ENCODE measurements at regions not wholly inside any gene's neighbourhood (a gene's known extent, or its start where the extent isn't known, plus 50 kb on each side); places are given as distances from the start of the nearest gene placed in this dataset.
A peak's percentile ranks its signal among the peaks of the same experiment; 100 is the strongest.
"Not testable (repeated sequence)": the region's sequence is repeated elsewhere in the genome, so short reads cannot be mapped to it uniquely, and the experiment has no call there.

DNA sequence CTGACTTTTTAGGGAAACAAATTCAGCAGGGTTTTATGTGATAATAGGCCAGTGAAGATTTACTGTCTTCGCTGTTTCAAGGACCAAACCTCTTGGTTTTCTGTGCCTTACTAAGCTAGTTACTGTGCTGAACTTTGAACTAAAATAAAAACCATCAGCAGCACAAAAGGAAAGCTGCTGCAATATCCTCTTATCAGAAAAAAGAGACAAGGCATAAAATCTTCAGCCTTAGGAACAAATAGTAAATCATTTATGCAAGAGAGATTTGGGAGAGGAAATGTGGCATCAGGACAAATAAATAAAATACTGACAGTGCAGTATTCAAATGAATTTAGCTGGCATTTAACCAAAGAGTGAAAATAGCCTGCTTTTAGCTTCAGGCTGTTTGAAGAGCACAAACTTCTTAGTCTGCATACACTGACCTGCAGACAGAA lies 64.1 kb upstream of the EHBP1 start:
- DNase-seq (no peak), ATAC-seq (ENCODE audit: insufficient read depth, low read depth) (no peak)
- no peak overlapping the region for H3K27ac ChIP-seq (ENCODE audit: low read length)
- no peaks in the 10 kb centered on the region for H3K4me1 ChIP-seq (ENCODE audit: insufficient read depth, low read length)
- TF ChIP-seq, protein P1, sequence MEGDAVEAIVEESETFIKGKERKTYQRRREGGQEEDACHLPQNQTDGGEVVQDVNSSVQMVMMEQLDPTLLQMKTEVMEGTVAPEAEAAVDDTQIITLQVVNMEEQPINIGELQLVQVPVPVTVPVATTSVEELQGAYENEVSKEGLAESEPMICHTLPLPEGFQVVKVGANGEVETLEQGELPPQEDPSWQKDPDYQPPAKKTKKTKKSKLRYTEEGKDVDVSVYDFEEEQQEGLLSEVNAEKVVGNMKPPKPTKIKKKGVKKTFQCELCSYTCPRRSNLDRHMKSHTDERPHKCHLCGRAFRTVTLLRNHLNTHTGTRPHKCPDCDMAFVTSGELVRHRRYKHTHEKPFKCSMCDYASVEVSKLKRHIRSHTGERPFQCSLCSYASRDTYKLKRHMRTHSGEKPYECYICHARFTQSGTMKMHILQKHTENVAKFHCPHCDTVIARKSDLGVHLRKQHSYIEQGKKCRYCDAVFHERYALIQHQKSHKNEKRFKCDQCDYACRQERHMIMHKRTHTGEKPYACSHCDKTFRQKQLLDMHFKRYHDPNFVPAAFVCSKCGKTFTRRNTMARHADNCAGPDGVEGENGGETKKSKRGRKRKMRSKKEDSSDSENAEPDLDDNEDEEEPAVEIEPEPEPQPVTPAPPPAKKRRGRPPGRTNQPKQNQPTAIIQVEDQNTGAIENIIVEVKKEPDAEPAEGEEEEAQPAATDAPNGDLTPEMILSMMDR (IDR thresholded peaks at IDR 0.05; ENCODE audit: borderline replicate concordance, extremely low read depth, low read length, poor library complexity, severe bottlenecking) = no peak
- TF ChIP-seq EZH2 (IDR thresholded peaks at IDR 0.05; ENCODE audit: borderline replicate concordance, low read depth, low read length, severe bottlenecking) = no peak
- H3K36me3 ChIP-seq (ENCODE audit: insufficient read depth, low read length) = no peaks in the 10 kb centered on the region
- no peak overlapping the region for H2AFZ ChIP-seq (ENCODE audit: low read depth, low read length)
- no peak overlapping the region for H3K4me2 ChIP-seq (ENCODE audit: insufficient read depth, low read length)
- H4K20me1 ChIP-seq (ENCODE audit: insufficient read depth, low read length) = no peaks in the 10 kb centered on the region
- H3K9me3 ChIP-seq (ENCODE audit: insufficient read depth, low read length, severe bottlenecking) = no peaks in the 10 kb centered on the region
- H3K27me3 ChIP-seq (ENCODE audit: insufficient read depth, low read length, poor library complexity) = no peaks in the 10 kb centered on the region
- H3K9ac ChIP-seq (ENCODE audit: low read depth, low read length) = no peak overlapping the region
- no peaks in the 10 kb centered on the region for H3K79me2 ChIP-seq (ENCODE audit: insufficient read depth, low read length)
- H3K4me3 ChIP-seq (ENCODE audit: low read depth in 1 of 2, low read length in 2 of 2) = no peak overlapping the region

DNA sequence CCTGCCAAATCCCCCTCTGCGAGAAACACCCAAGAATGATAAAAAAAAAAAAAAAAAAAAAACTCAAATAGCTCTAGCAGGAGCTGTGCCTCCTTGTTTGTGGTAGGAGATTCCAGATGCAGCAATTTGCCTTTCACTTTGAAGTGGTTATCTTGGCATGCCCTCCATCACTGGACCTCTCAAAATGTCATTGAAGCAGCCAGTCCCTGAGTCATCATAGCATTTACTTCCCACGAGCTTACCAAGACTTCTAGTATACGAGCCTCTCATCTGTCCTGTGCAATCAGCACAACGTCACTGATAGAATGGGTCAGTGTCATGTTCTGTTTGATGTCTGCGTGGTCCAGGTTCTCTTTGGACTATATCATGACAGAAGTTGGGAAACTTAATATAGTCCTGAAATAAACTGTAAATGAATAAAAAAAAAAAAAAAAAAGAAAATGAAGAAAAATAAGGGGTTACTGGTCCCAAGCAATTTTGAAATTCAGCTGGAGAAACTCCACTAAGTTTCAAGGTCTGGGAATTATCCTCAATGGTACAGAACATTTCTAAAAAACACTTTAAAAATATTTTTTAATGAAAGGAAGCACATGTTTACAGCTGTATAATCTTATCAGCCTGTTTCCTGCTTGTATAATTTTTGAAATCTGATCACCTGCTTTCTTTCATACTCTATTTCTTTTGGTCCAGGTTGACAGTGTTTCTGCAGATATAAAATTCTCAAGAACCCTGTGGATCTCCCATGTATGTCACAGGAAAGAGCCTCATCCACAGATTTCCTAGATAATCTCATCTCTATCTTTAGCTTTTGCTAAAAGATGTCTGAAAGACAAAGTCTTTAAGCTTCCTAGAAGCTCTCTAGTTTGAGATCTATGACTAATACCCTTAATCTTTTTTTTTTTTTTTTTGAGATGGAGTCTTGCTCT lies 74.1 kb upstream of the EHBP1 start:
- Histone ChIP-seq H3K27ac (ENCODE audit: low read length) (no peak overlapping the region), H3K9me3 (ENCODE audit: insufficient read depth, low read length, severe bottlenecking) (no peaks in the 10 kb centered on the region)

DNA sequence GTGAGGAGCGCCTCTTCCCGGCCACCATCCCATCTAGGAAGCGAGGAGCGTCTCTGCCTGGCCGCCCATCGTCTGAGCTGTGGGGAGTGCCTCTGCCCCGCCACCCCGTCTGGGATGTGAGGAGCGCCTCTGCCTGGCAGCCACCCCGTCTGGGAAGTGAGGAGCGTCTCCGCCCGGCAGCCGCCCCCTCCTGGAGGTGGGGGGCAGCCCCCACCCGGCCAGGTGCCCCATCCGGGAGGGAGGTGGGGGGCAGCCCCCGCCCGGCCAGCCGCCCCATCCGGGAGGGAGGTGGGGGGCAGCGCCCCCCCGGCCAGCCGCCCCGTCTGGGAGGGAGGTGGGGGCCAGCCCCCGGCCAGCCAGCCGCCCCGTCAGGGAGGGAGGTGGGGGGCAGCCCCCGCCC lies 75.3 kb upstream of the EHBP1 start:
- not testable (repeated sequence) for H2AFZ ChIP-seq (ENCODE audit: low read depth, low read length); H3K4me1 ChIP-seq (ENCODE audit: insufficient read depth, low read length); H3K27ac ChIP-seq (ENCODE audit: low read length); H3K4me3 ChIP-seq (ENCODE audit: low read depth in 1 of 2, low read length in 2 of 2); DNase-seq; H3K4me2 ChIP-seq (ENCODE audit: insufficient read depth, low read length); H3K79me2 ChIP-seq (ENCODE audit: insufficient read depth, low read length); H3K36me3 ChIP-seq (ENCODE audit: insufficient read depth, low read length); ATAC-seq (ENCODE audit: insufficient read depth, low read depth); H3K9ac ChIP-seq (ENCODE audit: low read depth, low read length); H3K9me3 ChIP-seq (ENCODE audit: insufficient read depth, low read length, severe bottlenecking); H4K20me1 ChIP-seq (ENCODE audit: insufficient read depth, low read length); H3K27me3 ChIP-seq (ENCODE audit: insufficient read depth, low read length, poor library complexity)

More for the DNA sequence above, 74.1 kb upstream of the EHBP1 start:
- H3K27me3 ChIP-seq (ENCODE audit: insufficient read depth, low read length, poor library complexity) = no peaks in the 10 kb centered on the region
- H4K20me1 ChIP-seq (ENCODE audit: insufficient read depth, low read length) = no peaks in the 10 kb centered on the region
- ATAC-seq (ENCODE audit: insufficient read depth, low read depth) (no peak), DNase-seq (no peak)
- H3K4me3 ChIP-seq (ENCODE audit: low read depth in 1 of 2, low read length in 2 of 2) = no peak overlapping the region
- no peak for TF ChIP-seq EZH2 (IDR thresholded peaks at IDR 0.05; ENCODE audit: borderline replicate concordance, low read depth, low read length, severe bottlenecking)
- H3K79me2 ChIP-seq (ENCODE audit: insufficient read depth, low read length) = no peaks in the 10 kb centered on the region
- H3K4me2 ChIP-seq (ENCODE audit: insufficient read depth, low read length) = no peak overlapping the region
- H3K4me1 ChIP-seq (ENCODE audit: insufficient read depth, low read length) = no peaks in the 10 kb centered on the region
- no peaks in the 10 kb centered on the region for H3K36me3 ChIP-seq (ENCODE audit: insufficient read depth, low read length)
- no peak overlapping the region for H2AFZ ChIP-seq (ENCODE audit: low read depth, low read length)
- no peak overlapping the region for H3K9ac ChIP-seq (ENCODE audit: low read depth, low read length)

DNA sequence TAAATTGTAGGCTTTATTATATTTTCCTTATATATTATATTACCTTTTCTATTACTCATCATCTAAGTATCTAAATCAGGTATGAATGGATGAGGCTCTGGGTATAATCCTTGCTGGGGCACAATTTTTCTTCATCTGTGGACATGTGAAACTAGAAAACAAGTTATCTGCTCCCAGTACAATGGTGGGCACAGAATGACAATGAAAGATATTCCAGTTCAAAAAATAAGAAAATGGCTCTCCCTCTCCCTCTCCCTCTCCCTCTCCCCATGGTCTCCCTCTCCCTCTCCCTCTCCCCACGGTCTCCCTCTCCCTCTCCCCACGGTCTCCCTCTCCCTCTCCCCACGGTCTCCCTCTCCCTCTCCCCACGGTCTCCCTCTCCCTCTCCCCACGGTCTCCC lies 76.2 kb upstream of the EHBP1 start:
- H3K9me3 ChIP-seq (ENCODE audit: insufficient read depth, low read length, severe bottlenecking); H4K20me1 ChIP-seq (ENCODE audit: insufficient read depth, low read length); H2AFZ ChIP-seq (ENCODE audit: low read depth, low read length); H3K4me2 ChIP-seq (ENCODE audit: insufficient read depth, low read length); DNase-seq; H3K4me3 ChIP-seq (ENCODE audit: low read depth in 1 of 2, low read length in 2 of 2); H3K36me3 ChIP-seq (ENCODE audit: insufficient read depth, low read length); ATAC-seq (ENCODE audit: insufficient read depth, low read depth); H3K9ac ChIP-seq (ENCODE audit: low read depth, low read length); H3K27ac ChIP-seq (ENCODE audit: low read length); H3K4me1 ChIP-seq (ENCODE audit: insufficient read depth, low read length); H3K79me2 ChIP-seq (ENCODE audit: insufficient read depth, low read length); H3K27me3 ChIP-seq (ENCODE audit: insufficient read depth, low read length, poor library complexity): not testable (repeated sequence)

DNA sequence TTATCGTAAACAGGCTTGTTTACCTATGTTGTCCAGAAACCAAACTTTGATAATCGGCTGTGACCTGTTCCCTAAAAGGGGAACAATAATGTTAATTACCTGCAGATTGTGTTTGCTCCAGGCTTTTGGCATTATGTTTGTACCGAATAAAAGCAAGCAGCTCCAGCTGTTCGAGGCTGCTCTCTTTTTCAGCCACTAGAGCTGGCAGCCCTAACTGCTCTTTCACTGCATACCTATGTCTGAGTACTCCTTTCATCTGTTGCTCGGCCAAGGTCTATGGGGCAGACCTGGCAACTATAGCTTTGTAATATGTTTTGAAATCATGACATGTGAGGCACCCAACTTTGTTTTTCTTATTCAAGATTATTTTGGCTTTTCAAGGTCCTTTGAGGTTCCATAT lies 77.8 kb upstream of the EHBP1 start:
- H3K9me3 ChIP-seq (ENCODE audit: insufficient read depth, low read length, severe bottlenecking) = no peaks in the 10 kb centered on the region
- no peaks in the 10 kb centered on the region for H3K27me3 ChIP-seq (ENCODE audit: insufficient read depth, low read length, poor library complexity)
- H3K27ac ChIP-seq (ENCODE audit: low read length) = no peak overlapping the region
- H3K9ac ChIP-seq (ENCODE audit: low read depth, low read length) = no peak overlapping the region
- DNase-seq = no peak
- H3K79me2 ChIP-seq (ENCODE audit: insufficient read depth, low read length) = no peaks in the 10 kb centered on the region
- H2AFZ ChIP-seq (ENCODE audit: low read depth, low read length) = no peak overlapping the region
- no peaks in the 10 kb centered on the region for H3K36me3 ChIP-seq (ENCODE audit: insufficient read depth, low read length)
- peak overlapping the region in 1 of 2 experiments; percentile 3; a peak in 1 of 4 replicates for H3K4me3 ChIP-seq (ENCODE audit: low read depth in 1 of 2, low read length in 2 of 2)
- ATAC-seq (ENCODE audit: insufficient read depth, low read depth) = no peak
- no peak overlapping the region for H3K4me2 ChIP-seq (ENCODE audit: insufficient read depth, low read length)
- no peaks in the 10 kb centered on the region for H3K4me1 ChIP-seq (ENCODE audit: insufficient read depth, low read length)
- H4K20me1 ChIP-seq (ENCODE audit: insufficient read depth, low read length) = no peaks in the 10 kb centered on the region
- TF ChIP-seq EZH2 (IDR thresholded peaks at IDR 0.05; ENCODE audit: borderline replicate concordance, low read depth, low read length, severe bottlenecking) = no peak
- TF ChIP-seq, protein P1 (IDR thresholded peaks at IDR 0.05; ENCODE audit: borderline replicate concordance, extremely low read depth, low read length, poor library complexity, severe bottlenecking) = no peak
